Liver (tissue), 8 donors: ENCODE measurements at regions not wholly inside any gene's neighbourhood (a gene's known extent, or its start where the extent isn't known, plus 50 kb on each side); places are given as distances from the start of the nearest gene placed in this dataset.

ENCODE experiments used
- DNase-seq: peaks from one replicate; pipeline ENCODE4 v3.0.0-alpha.2; 2017; ENCODE audit warnings: low spot score
- H3K27ac ChIP-seq, 2 donors: one replicate each; pipeline ENCODE4 v1.7.0; 2013; ENCODE audit warnings: inconsistent platforms in 2 of 2, low read length in 2 of 2, control low read depth in 1 of 2, low read depth in 1 of 2, mild to moderate bottlenecking in 1 of 2
- H3K27me3 ChIP-seq, 4 donors: one replicate each; pipeline versions ENCODE4 v1.6.1 to v1.7.0; 2013; ENCODE audit warnings: low read length in 3 of 4, inconsistent platforms in 1 of 4, mild to moderate bottlenecking in 1 of 4, moderate library complexity in 1 of 4; ENCODE audit not compliant: control insufficient read depth in 4 of 4, insufficient read depth in 4 of 4
- H3K36me3 ChIP-seq, 4 donors: one replicate each; pipeline versions ENCODE4 v1.6.1 to v1.7.0; 2013; ENCODE audit warnings: low read length in 3 of 4, mild to moderate bottlenecking in 3 of 4, low read depth in 1 of 4, moderate library complexity in 1 of 4; ENCODE audit not compliant: control insufficient read depth in 4 of 4, insufficient read depth in 3 of 4
- H3K4me1 ChIP-seq, 4 donors: one replicate each; pipeline versions ENCODE4 v1.6.1 to v1.7.0; 2013; ENCODE audit warnings: low read length in 3 of 4, mild to moderate bottlenecking in 3 of 4, moderate library complexity in 1 of 4; ENCODE audit not compliant: control insufficient read depth in 4 of 4, insufficient read depth in 4 of 4
- H3K4me3 ChIP-seq, 3 donors: one replicate each; pipeline versions ENCODE4 v1.6.1 to v1.7.0; 2013; ENCODE audit warnings: low read length in 3 of 3, control low read depth in 1 of 3, low read depth in 1 of 3, mild to moderate bottlenecking in 1 of 3
- H3K9ac ChIP-seq, 2 donors: one replicate each; pipeline ENCODE4 v1.7.0; 2013; ENCODE audit warnings: low read length in 2 of 2, mild to moderate bottlenecking in 2 of 2, moderate library complexity in 2 of 2, control low read depth in 1 of 2, low read depth in 1 of 2
- H3K9me3 ChIP-seq, 4 donors: one replicate each; pipeline versions ENCODE4 v1.6.1 to v1.7.0; 2013; ENCODE audit warnings: low read length in 3 of 4; ENCODE audit not compliant: control insufficient read depth in 4 of 4
- ATF3 ChIP-seq: IDR thresholded peaks from 2 replicates; pipeline ENCODE4 v1.6.1; 2016; ENCODE audit warnings: antibody characterized with exemption
- CTCF ChIP-seq: fragments of 150-350 bp; IDR thresholded peaks from 2 replicates; pipeline ENCODE4 v1.5.1; 2017; ENCODE audit warnings: improper control_type of control experiment, low read depth, low read length; ENCODE audit not compliant: missing input control
- EGR1 ChIP-seq, 2 donors: IDR thresholded peaks; 2 replicates each; pipeline ENCODE4 v1.6.1; 2016 to 2018; ENCODE audit warnings: antibody characterized with exemption in 2 of 2, low read depth in 2 of 2
- FOXA1 ChIP-seq: IDR thresholded peaks from 2 replicates; pipeline ENCODE4 v1.6.1; 2016; ENCODE audit warnings: antibody characterized with exemption
- FOXA2 ChIP-seq: IDR thresholded peaks from 2 replicates; pipeline ENCODE4 v1.6.1; 2016; ENCODE audit warnings: antibody characterized with exemption
- HNF4A ChIP-seq, 2 donors: conservative IDR thresholded peaks; 2 replicates each; pipeline ENCODE4 v1.6.1; 2016; ENCODE audit warnings: antibody characterized with exemption in 2 of 2, mild to moderate bottlenecking in 2 of 2
- HNF4G ChIP-seq: IDR thresholded peaks from 2 replicates; pipeline ENCODE4 v1.6.1; 2016; ENCODE audit warnings: antibody characterized with exemption
- JUND ChIP-seq, 2 donors: IDR thresholded peaks; 2 replicates each; pipeline ENCODE4 v1.6.1; 2016; ENCODE audit warnings: antibody characterized with exemption in 2 of 2
- MAX ChIP-seq: IDR thresholded peaks from 2 replicates; pipeline ENCODE4 v1.6.1; 2016; ENCODE audit warnings: antibody characterized with exemption
- NR2F2 ChIP-seq: IDR thresholded peaks from 2 replicates; pipeline ENCODE4 v1.6.1; 2016; ENCODE audit warnings: antibody characterized with exemption
- RAD21 ChIP-seq, 2 donors: IDR thresholded peaks; 2 replicates each; pipeline ENCODE4 v1.6.1; 2016; ENCODE audit warnings: antibody characterized with exemption in 2 of 2, mild to moderate bottlenecking in 2 of 2
- SP1 ChIP-seq: IDR thresholded peaks from 2 replicates; pipeline ENCODE4 v1.6.1; 2018; ENCODE audit warnings: antibody characterized with exemption, mild to moderate bottlenecking
- TAF1 ChIP-seq: conservative IDR thresholded peaks from 2 replicates; pipeline ENCODE4 v1.6.1; 2016; ENCODE audit warnings: antibody characterized with exemption, mild to moderate bottlenecking
- YY1 ChIP-seq: IDR thresholded peaks from 2 replicates; pipeline ENCODE4 v1.6.1; 2016; ENCODE audit warnings: antibody characterized with exemption, mild to moderate bottlenecking
- ZBTB33 ChIP-seq: IDR thresholded peaks from 2 replicates; pipeline ENCODE4 v1.6.1; 2016; ENCODE audit warnings: antibody characterized with exemption
- WGBS: extraction: QIAGEN DNeasy Blood & Tissue Kit; methylation state at CpG from one replicate; pipeline ENCODE4 v1.1.7; 2013; 5-methylcytosine and 5-hydroxymethylcytosine counted together
- donor health status: healthy.
- donor health status: healthy.
- donor health status: healthy.
- donor health status: healthy.
- donor health status: healthy.

GRCh38 chr2:83923531-83923930 lies 535.5 kb downstream of the SUCLG1 start:
- 77% methylated on average over 2 of the region's 2 CpGs for WGBS
- peaks cover 0 to 2% (median 0%) of the 10 kb centered on the region in 4 donors for H3K27me3 ChIP-seq
- H3K27ac ChIP-seq: no peak overlapping the region
- H3K4me3 ChIP-seq: no peak overlapping the region
- no peaks in the 10 kb centered on the region for H3K9me3 ChIP-seq
- no peak overlapping the region for H3K9ac ChIP-seq
- DNase-seq: no peak
- no peaks in the 10 kb centered on the region for H3K36me3 ChIP-seq
- H3K4me1 ChIP-seq: no peaks in the 10 kb centered on the region
- no peak for TF ChIP-seq NR2F2
- TF ChIP-seq HNF4A (conservative IDR thresholded peaks at IDR 0.05): no peak
- TF ChIP-seq TAF1: no peak
- no peak for TF ChIP-seq HNF4G
- no peak for TF ChIP-seq ZBTB33
- TF ChIP-seq ATF3: no peak
- TF ChIP-seq MAX: no peak

- H3K36me3 ChIP-seq: no peaks in the 10 kb centered on the region
- no peak overlapping the region for H3K27ac ChIP-seq
- TF ChIP-seq JUND (IDR thresholded peaks at IDR 0.05) (no peak), HNF4A (conservative IDR thresholded peaks at IDR 0.05) (no peak), FOXA1 (no peak), ATF3 (no peak), MAX (no peak)
- H3K9ac ChIP-seq: no peak overlapping the region
- no peaks in the 10 kb centered on the region for H3K27me3 ChIP-seq
- H3K4me3 ChIP-seq: no peak overlapping the region
- H3K4me1 ChIP-seq: no peaks in the 10 kb centered on the region
- no peaks in the 10 kb centered on the region for H3K9me3 ChIP-seq
- no peak for DNase-seq
Measured at GRCh38 chr2:83916559-83916958, 542.5 kb downstream of the SUCLG1 start.

- Histone ChIP-seq H3K36me3 (no peaks in the 10 kb centered on the region), H3K4me3 (no peak overlapping the region), H3K27me3 (no peaks in the 10 kb centered on the region), H3K9ac (no peak overlapping the region), H3K4me1 (no peaks in the 10 kb centered on the region), H3K9me3 (no peaks in the 10 kb centered on the region), H3K27ac (no peak overlapping the region)
- TF ChIP-seq FOXA1: no peak
- no peak for TF ChIP-seq NR2F2
- no peak for TF ChIP-seq EGR1 (IDR thresholded peaks at IDR 0.05; ENCODE audit: low read depth in 2 of 2)
- no peak for TF ChIP-seq ATF3
- no peak for TF ChIP-seq RAD21 (IDR thresholded peaks at IDR 0.05)
- TF ChIP-seq MAX: no peak
- TF ChIP-seq FOXA2: no peak
- TF ChIP-seq CTCF: no peak
- TF ChIP-seq TAF1: no peak
- no peak for TF ChIP-seq HNF4A (conservative IDR thresholded peaks at IDR 0.05)
- TF ChIP-seq SP1: no peak
- no peak for TF ChIP-seq YY1
- no peak for TF ChIP-seq HNF4G
- no peak for DNase-seq
Measured at GRCh38 chr2:83915381-83915780, 543.7 kb downstream of the SUCLG1 start.
